Glomerular endothelial cell (primary cell): ENCODE measurements at regions not wholly inside any gene's neighbourhood (a gene's known extent, or its start where the extent isn't known, plus 50 kb on each side); places are given as distances from the start of the nearest gene placed in this dataset.

Experiments used
- DNase-seq: peaks from one replicate; pipeline ENCODE4 v3.0.0-alpha.2; 2011; ENCODE audit warnings: low read depth, low spot score; ENCODE audit errors: extremely low read depth

DNA sequence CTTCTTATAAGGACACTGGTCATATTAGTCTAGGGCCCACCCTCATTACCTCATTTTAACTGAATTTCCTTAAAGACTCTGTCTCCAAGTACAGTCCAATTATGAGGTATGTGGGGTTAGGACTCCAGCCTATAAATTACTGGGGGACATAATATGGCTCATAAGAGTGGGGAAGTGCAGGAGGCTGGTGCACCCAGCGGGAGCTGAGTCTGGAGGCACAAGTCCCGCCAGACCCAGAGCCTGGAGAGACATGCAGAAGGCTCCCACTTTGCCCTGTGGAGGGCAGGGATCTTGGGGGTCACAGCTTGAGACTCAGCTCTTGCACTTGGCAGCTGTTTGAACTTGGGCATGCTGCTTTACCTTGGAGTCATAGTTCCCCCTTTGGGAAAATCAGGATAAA is 250.4 kb downstream of the RHOU start:
- no peak for DNase-seq

DNA sequence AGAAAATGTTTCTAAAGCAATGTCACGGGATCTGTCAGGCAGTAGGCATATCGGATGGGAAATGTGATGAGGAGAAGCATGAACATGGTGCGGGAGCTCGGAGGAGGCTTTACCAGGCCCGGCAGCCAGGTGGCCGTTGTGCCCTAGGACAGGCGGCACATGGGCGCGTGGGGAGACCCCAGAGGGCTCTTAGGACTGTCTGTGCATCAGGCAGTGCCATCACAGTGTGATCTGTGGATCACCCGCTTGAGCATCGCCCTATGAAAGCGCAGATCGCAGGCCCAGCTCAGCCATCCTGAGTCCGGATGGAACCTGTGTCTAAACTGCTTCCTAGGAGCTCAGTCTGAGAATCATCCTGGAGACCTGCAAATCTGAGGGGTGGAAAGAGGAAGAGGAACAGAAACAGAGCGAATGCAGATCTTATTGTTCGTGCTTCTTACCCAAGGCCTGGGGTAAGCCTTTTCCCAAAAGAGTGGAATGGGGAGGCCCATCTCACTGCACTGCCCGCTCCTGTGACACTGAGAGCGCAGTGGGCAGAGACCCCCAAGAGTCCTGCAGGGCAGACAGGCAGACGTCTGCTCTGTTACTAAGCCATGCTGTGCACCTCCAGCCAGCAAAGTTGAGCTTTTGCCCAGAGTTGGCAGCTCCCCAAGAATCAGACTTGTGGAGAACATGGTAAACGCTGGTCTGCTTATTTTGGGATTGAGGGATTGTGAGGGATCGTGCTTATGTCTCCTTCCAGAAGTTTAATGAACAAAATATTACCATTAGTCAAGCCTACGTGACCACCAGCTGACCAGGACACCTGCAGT is 251.0 kb downstream of the RHOU start:
- DNase-seq, result no peak

DNA sequence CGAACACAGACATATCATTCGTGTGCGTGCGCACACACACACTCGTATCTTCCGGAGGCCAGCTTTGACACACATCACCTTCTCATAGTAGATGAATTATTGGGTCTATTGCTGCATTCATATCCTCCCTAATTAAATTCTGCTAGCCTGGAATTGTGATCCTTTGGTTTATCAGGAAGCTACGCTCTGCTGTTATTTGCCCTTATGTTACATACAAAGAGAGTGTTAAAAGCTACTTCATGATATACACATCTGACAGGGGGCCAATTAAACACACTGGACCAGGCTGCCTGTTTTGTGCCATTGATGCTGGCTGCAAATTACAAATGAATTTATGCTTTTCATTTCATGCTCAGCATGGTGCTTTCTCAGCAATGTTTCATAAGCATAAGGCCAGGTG is 252.0 kb downstream of the RHOU start:
- no peak for DNase-seq

DNA sequence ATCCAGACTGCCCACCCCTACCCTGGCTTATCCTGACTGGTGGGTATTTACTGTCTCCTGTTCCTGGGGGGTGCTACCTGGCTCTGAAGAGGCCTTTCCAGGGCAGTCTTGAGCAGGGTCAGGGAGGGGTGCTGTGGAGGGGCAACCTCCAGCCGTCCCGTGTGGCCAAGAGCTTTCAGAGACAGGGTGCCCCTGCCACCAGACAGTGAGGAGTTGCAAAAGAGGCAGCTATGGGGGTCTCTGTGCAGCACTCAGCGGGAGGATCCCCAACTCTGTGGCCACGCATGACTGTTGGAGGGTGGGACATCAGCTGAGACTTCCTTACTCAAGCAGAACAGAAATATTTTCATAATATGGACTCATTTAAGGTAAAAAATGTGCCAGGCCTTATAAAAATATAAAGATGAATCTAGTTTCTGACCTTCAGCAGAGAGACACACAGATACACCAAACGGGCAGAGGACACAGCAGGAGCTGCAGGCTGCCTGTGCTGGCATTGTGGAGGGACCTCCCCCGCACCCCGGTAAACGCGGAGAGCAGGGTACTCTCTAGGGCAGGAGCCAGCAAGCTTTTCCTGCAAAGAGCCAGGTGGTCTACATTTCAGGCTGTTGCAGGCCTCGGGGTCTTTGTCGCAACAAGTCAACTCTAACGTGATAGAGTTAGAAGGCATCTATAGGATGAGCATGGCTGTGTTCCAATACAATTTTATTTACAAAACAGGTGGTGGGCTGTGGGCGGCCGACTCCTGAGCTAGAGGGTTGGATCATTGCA is 252.6 kb downstream of the RHOU start:
- no peak for DNase-seq

DNA sequence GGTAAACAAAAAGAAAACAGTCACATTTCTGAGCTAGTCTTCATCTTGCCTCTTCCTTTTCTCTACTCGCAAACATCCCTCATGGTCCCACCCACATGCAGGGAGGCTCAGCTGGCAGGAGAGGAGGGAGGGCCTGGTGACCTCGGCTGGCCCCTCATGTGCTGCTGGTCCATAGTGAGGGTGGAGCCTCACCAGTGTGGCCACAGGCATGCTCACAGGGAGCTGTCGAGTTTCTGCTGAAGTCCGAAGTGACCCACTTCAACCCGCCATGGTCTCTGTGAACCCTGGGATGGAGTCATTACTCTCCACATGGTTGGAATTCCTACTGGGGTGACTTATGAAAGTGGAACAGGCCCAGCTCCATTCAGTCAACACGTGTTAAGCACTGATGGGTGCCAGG is 253.4 kb downstream of the RHOU start:
- no peak for DNase-seq

DNA sequence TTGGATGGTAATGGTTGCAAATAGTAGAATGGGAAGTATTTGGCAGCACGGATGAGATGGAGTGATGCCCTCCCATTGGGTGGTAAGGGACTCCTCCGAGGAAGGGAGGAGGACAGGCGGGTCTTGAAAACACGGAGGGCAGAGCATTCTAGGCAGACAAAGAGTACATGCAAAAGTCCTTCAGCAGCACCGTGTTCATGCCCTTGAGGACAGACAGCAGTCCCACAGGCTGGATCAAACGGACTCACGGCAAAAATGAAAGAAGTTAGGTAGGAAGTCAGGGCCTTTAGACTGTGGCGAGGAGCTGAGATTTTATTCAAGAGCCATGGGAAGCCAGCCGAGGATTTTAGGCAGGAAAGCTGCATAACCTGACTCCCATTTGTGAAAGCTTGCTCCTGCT is 253.9 kb downstream of the RHOU start:
- no peak for DNase-seq

DNA sequence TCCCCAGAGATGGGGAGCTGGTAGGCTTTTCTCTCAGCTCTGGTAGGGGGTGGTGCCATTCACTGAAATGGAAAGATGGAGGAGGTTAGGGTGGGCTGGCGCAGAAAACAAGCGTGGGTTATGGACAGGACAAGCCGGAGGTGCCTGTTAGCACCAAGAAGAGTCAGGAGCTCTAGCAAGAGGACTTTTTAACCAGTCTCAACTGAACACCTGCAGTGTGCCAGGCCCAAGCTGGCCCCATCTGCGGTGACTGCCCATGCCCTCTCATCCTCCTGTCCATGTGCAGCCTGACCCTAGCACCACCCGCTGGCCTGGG is 254.4 kb downstream of the RHOU start:
- DNase-seq, result no peak

DNA sequence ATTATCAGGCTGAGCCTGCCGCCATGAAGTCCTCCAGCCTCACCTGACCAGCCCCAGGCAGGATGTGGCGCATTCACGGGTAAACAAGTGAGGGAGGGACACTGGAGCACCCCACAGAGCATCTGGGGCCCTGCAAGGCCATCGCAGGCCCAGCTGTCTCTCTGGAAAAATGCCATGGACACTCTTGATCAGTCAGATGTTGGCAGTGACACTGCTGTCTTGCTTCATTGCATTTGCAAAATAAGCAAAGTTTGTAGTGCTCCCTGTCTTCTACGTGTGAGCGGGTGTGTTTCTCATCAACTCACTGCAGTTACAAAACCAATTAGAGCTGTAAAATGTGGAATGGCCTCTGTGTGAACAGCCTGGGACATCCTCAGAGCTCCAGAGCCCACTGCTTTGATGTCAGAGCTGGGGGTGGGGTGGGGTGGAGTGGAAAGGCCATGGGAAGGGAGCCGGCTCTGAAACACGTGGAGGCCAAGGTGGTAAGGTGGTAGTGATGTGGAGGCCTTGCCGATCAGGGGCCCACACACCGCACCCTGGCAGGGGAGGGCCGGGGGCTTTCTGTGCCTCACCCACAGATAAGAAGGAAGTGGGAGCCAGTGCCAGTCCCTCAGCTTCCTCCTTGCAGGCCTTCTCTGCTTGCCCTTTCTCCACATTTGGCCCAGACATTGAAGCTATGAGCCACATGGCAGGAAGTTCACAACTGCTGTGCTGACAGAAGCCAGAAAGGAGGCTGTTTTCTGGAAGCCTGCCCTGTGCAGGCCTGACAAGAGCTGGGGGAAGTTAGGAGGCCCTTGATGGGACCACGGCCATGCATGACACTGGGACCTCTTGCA is 254.9 kb downstream of the RHOU start:
- no peak for DNase-seq

DNA sequence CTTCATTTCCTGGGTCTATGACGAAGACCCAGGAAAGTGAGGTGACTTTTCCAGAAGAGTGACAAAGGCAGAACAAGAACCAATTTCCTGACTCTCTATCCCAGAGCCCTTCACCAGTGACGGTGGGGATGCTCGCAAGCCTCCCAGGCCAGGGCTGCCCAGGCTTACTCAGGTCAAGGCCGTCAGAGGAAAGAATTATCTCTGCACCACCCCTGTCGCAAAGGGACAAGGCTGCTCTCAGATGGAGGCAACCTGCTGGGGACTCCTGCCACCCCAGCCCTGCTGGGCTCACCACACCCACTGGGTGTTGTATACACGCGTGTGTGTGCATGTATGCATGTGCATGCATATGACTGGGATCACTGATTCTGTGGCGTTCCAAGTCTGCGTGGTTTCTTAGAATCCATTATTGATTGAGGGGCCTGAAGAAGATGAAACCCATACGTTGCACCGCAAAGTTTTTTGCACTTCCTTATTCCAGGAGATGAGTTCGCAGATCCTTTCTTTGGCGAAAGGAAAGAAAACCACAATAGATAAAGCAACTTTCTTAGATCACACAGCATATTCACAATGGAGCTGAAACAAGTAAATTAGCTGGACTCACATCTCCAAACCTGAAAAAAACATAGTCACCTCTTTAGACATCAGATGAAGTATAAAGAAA is 255.8 kb downstream of the RHOU start:
- DNase-seq, result no peak

DNA sequence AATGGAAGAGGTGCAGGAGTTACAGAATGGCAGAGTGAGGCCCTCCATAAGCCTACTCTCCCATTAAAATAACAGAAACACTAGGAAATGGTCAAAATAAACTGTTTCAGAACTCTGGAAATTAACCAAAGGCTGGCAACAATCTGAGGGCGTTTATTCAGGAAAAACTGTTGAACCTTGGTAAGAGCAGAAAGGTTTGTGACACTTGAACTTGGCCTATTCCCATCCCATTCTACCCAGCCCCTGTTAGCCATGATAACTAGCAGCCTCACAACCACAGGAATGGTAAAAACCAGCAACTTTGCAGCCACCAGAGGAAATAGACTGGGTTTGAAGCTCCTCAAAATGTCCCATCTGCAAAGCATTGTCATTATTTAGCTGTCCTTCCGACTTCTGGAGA is 256.8 kb downstream of the RHOU start:
- DNase-seq, result no peak

DNA sequence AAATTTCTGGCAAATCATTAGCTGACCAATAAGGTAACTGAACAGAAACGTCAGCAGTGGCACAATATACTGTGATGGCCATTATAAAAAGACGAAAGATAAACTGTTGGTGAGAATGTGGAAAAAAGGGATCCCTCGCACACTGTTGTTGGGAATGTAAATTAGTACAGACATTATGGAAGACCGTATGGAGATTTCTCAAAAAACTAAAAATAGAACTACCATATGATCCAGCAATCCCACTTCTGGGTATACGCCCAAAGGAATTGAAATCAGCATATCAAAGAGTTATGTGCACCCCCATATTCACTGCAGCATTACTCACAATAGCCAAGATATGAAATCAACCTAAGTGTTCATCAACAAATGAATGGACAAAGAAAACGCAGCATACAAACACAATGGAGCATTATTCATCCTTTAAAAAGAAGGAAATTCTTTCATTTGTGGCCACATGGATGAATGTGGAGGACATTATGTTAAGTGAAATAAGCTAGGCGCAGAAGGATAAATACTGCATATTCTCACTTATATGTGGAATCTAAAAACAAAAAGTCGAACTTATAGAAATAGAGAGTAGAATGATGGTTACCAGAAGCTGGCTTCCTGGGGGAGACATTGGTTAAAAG is 257.7 kb downstream of the RHOU start:
- no peak for DNase-seq

DNA sequence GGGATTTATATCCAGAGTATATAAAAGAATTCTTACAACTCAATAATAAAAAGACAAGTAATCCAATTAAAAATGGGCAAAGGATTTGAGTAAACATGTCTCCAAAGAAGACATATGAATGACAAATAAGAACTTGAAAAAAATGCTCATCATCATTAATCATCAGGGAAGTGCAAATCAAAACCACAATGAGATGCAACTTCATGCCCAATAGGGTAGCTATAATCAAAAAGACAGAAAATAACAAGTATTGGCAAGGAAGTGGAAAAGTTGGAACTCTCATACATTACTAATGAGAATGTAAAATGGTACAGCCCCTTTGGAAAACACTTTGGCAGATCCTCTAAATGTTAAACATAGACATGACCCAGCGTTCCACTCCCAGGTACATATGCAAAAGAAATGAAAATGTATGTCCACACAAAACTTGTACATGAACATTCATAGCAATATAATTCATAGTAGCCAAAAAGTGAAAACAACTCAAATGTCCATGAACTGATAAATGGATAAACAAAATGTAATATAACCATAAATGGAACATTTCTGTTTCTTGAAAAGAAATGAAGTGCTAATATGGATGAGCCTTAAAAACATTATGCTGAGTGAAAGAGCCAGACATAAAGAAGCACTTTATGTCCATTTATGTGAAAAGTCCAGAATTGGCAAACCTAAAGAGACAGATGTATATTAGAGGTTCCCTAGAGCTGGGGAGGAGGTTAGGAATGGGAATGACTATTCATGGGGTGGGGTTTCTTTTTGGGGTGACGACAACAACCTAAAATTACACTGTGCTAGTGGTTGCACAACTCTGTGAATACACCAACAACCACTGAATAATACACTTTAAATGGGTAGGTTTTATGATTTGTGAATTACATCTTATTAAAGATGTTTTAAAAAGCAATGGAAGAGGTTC is 259.7 kb downstream of the RHOU start:
- DNase-seq, result no peak

DNA sequence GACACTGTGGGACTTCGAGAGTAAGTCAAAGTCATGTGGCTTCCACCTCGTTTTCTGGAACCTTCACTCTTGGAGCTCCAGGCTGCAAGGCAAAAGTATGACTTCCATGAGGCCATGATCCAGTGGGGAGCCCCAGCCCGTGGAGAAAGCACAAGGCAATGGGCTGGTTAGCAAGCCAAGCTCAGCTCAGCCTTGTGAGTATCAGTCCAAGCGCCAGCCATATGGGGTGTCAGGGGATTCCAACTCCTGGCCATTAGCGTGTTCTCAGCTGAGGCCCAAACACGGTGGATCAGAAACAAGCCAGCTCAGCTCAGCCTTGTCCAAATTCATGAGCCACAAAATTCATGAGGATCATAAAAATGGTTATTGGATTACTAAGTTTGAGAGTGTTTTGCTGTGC is 261.0 kb downstream of the RHOU start:
- no peak for DNase-seq

DNA sequence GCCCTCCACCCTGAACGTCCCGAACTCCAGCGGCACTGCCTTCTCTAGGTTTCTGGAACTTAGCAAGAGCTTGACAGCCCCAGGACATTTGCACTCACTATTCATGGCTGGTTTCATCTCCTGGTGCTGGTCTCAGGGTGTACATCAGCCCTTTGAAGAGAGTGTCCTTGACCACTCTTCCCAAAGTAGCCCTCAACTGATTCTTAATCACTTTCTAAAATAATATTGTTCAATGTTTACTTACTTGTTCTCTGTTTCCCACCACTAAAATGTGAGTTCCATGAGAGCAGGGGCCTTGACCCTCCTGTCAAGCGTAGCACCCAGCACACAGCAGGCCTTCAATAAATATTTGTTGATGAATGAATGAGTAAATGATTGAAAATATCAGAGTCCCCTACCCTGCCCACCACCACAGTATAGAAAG is 262.5 kb downstream of the RHOU start:
- no peak for DNase-seq

DNA sequence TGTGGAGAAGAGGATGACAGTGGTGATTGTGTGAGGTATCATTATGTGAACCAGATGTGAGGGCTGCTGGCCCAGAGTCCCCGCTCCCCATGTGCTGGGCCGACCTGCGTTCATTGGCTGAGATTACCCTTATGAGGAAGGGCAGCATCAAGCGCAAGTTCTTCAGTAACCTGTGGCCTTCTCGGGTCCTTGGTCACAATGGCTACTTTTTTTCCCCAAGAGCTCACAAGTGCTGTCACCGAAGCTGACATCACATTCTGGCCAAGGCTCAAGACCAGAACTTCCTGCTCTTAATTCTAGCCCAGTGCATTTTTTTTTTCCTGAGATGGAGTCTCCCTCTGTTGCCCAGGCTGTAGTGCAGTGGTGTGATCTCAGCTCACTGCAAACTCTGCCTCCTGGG is 262.9 kb downstream of the RHOU start:
- no peak for DNase-seq

DNA sequence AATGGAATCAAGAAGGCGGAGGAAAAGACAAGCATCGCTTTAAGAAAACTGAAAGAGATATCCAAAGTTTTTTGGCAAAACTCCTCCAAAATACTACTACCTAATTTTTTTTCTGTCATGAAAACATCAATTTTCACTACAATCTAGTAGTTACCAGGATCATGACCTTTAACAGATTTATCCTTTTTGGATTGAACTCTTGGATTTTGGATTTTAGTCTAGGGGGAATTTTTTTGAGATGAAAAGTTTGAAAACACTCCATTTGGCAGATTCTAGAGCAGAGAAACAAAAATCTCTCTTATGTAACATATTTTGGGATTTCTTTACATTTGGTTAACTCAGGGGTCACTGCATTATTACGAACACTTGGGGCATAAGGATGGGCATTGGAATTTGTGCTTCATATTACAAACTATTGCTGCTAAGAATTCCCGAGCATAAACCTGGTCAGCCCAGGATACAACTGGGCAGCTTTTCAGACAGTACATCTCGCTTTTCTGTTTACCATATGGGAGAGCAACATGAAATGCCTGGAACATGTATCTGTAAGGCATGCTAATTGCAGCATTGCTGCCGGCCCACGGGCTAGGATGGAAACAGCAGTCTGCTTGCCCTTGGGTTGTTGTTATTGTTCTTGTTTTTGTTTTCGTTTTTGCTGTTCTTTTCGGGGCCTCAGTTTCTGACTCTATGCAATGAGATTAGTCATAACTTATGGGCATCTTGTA is 264.3 kb downstream of the RHOU start:
- no peak for DNase-seq

DNA sequence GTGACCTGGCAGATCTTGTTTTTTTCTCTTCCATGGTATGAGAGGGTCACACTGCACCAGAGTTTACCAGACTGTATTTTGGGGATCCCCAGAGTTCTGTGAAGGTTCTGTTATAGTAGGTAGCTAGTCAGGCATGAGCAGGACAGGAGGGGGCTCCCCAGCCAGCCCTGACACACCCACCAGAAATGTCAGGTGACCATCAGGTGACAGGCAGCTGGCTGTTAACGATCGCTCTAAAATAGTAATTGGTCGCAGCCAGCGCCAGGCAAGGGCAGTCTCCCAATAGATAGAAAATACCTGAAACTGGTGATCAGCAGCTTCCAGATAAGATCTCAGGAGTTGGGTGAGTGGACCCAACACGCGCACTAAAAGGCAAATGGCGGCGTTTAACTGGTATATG is 264.9 kb downstream of the RHOU start:
- DNase-seq, result no peak

DNA sequence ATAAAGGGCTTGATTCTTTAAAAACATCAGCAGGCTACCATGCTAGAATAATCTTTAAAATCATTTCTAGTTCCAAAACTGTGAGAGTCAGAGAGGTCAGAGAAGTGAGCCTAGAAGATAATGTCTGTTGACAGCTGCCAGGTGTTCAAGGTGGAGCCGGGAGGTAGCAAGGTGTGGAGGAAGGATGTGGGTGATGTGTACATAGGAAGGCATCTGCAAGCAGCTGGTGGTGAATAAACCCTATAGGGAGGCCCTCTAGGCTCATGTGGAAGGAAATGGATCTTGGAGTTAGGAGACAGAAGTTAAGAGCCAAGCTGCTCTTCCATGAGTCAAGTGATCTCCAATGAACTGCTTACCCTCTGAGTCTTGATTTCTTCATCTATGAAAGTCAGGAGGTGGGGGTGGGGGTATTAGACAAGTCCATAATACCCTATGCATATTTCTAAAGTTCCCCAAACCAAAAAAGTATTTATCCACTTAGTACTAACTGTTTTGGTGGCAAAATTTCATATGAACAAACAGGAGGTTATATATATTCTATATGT is 266.3 kb downstream of the RHOU start:
- no peak for DNase-seq

DNA sequence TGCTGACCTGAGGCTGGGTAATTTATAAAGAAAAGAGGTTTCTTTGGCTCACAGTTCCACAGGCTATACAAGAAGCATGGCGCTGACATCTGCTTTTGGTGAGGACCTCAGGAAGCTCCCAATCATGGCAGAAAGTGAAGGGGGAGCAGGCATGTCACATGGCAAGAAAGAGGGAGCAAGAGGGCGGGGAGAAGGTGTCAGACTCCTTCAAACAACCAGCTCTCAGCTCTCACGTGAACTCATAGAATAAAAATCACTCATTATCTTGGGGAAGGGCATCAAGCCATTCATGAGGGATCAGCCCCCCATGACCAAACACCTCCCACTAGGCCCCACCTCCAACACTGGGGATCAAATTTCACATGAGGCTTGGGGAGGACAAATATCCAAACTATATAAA is 266.8 kb downstream of the RHOU start:
- DNase-seq, result no peak
